Uterus (tissue), 2 donors: ENCODE measurements at regions not wholly inside any gene's neighbourhood (a gene's known extent, or its start where the extent isn't known, plus 50 kb on each side); places are given as distances from the start of the nearest gene placed in this dataset.

Source experiments
- CTCF ChIP-seq, 4 experiments: fragments of 200-600 bp in 2 of 4; fragments of 450-650 bp in 2 of 4; sonication (generic) in 2 of 4; IDR thresholded peaks; one replicate each; pipeline ENCODE4 v1.5.1; 2016 to 2019; ENCODE audit warnings: antibody characterized with exemption in 4 of 4, mild to moderate bottlenecking in 2 of 4, moderate library complexity in 1 of 4
- POLR2A ChIP-seq, 2 donors: fragments of 450-650 bp; IDR thresholded peaks; one replicate each; pipeline ENCODE4 v1.6.1; 2016; ENCODE audit warnings: antibody characterized with exemption in 2 of 2, mild to moderate bottlenecking in 1 of 2, moderate library complexity in 1 of 2

GRCh38 chr9:1890816-1891215 lies 124.3 kb upstream of the SMARCA2 start:
- TF ChIP-seq CTCF (IDR thresholded peaks at IDR 0.05) (no peak), POLR2A (IDR thresholded peaks at IDR 0.05) (no peak)
